NCI-H146 treated with DMSO at 0.1 percent for 48 hours (cell line): ENCODE measurements at regions not wholly inside any gene's neighbourhood (a gene's known extent, or its start where the extent isn't known, plus 50 kb on each side); places are given as distances from the start of the nearest gene placed in this dataset.
"Not testable (repeated sequence)": the region's sequence is repeated elsewhere in the genome, so short reads cannot be mapped to it uniquely, and the experiment has no call there.

Experiments
- DNase-seq: peaks from one replicate; lab custom pipeline; 2025; ENCODE audit not compliant: unreplicated experiment; lab: John Stamatoyannopoulos, UW

GRCh38 chr9:18066608-18067007, 407.3 kb upstream of the ADAMTSL1 start:
- DNase-seq, result not testable (repeated sequence)

- DNase-seq, result no peak
Measured at GRCh38 chr9:18067548-18068120, 406.3 kb upstream of the ADAMTSL1 start.

- no peak for DNase-seq
Measured at GRCh38 chr9:18068900-18069299, 405.1 kb upstream of the ADAMTSL1 start.

GRCh38 chr9:18071651-18072060, 402.3 kb upstream of the ADAMTSL1 start:
- no peak for DNase-seq

- DNase-seq, result no peak
Measured at GRCh38 chr9:18073002-18073401, 401.0 kb upstream of the ADAMTSL1 start.

GRCh38 chr9:18074041-18074440, 399.9 kb upstream of the ADAMTSL1 start:
- DNase-seq, result no peak

- no peak for DNase-seq
Measured at GRCh38 chr9:18075253-18075952, 398.6 kb upstream of the ADAMTSL1 start.

- DNase-seq, result no peak
Measured at GRCh38 chr9:18077941-18078678, 395.8 kb upstream of the ADAMTSL1 start.

- no peak for DNase-seq
Measured at GRCh38 chr9:18092138-18092537, 381.8 kb upstream of the ADAMTSL1 start.

GRCh38 chr9:18106006-18106560, 367.9 kb upstream of the ADAMTSL1 start:
- DNase-seq, result no peak

GRCh38 chr9:18109675-18110074, 364.3 kb upstream of the ADAMTSL1 start:
- no peak for DNase-seq

GRCh38 chr9:18111146-18111545, 362.8 kb upstream of the ADAMTSL1 start:
- no peak for DNase-seq

GRCh38 chr9:18114559-18115475, 359.1 kb upstream of the ADAMTSL1 start:
- DNase-seq, result no peak

- DNase-seq, result no peak
Measured at GRCh38 chr9:18118268-18118667, 355.7 kb upstream of the ADAMTSL1 start.

GRCh38 chr9:18122171-18122570, 351.8 kb upstream of the ADAMTSL1 start:
- DNase-seq, result no peak

GRCh38 chr9:18124760-18125159, 349.2 kb upstream of the ADAMTSL1 start:
- no peak for DNase-seq

GRCh38 chr9:18126831-18127498, 347.0 kb upstream of the ADAMTSL1 start:
- no peak for DNase-seq

GRCh38 chr9:18127499-18127875, 346.5 kb upstream of the ADAMTSL1 start:
- no peak for DNase-seq

- no peak for DNase-seq
Measured at GRCh38 chr9:18129809-18130334, 344.1 kb upstream of the ADAMTSL1 start.

GRCh38 chr9:18136354-18136994, 337.5 kb upstream of the ADAMTSL1 start:
- no peak for DNase-seq
